ENCODE measurements at regions not wholly inside any gene's neighbourhood (a gene's known extent, or its start where the extent isn't known, plus 50 kb on each side); places are given as distances from the start of the nearest gene placed in this dataset.

DNA sequence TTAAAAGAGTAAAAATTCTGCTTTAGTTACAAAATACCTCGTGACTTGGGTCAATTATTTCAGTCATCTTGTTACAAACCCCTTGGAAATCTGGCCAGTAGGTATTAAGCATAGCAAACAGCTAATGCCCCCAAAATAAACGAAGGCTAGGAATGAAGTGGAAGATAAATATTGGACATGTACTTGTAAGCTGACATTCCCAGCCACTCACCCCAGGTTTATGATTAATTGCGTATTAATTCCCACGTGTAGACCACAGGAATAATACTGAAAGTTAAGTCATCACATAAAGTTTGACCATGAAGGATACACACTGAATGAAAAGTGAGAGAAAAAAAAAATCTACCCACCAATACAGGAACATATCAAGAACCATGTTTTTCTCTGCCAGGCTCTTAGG is 936.5 kb upstream of the ADGRB3 start:
- ATAC-seq = no peak
- Histone ChIP-seq H3K4me3 (no peak overlapping the region), H4K20me1 (ENCODE audit: control insufficient read depth, insufficient read depth) (no peaks in the 10 kb centered on the region), H3K9me3 (replicated peaks; ENCODE audit: control insufficient read depth, insufficient read depth, low read length) (no peaks in the 10 kb centered on the region), H2AFZ (ENCODE audit: control insufficient read depth, low read depth, low read length) (no peak overlapping the region), H3K36me3 (ENCODE audit: control insufficient read depth in 2 of 2, insufficient read depth in 2 of 2, low read length in 1 of 2) (no peaks in the 10 kb centered on the region), H3K4me2 (ENCODE audit: control insufficient read depth, insufficient read depth) (no peak overlapping the region), H3K9ac (ENCODE audit: control insufficient read depth, insufficient read depth, low read length) (no peak overlapping the region), H3K27me3 (replicated peaks in 1 of 2; ENCODE audit: control insufficient read depth in 2 of 2, insufficient read depth in 2 of 2, low read length in 1 of 2) (no peaks in the 10 kb centered on the region), H3K4me1 (ENCODE audit: control insufficient read depth, insufficient read depth, low read length) (no peaks in the 10 kb centered on the region), H3K27ac (ENCODE audit: control insufficient read depth, insufficient read depth) (no peak overlapping the region), H3K79me2 (ENCODE audit: control insufficient read depth, insufficient read depth, low read length) (no peaks in the 10 kb centered on the region)
- no peak for DNase-seq (ENCODE audit: low read depth, low spot score)
- ChIA-PET CTCF (no interaction called here), SMC1A (ENCODE audit: uncharacterized antibody, unreplicated experiment) (no interaction called here), RAD21 (ENCODE audit: unreplicated experiment) (no interaction called here), POLR2A (no interaction called here)
- no TSS peak for BruUV-seq (replicated peaks)
- no peak for TF ChIP-seq MYC (IDR thresholded peaks at IDR 0.05; ENCODE audit: insufficient read depth, insufficient read length, insufficient replicate concordance, low read length, severe bottlenecking)
- TF ChIP-seq HDAC2 (IDR thresholded peaks at IDR 0.05) = no peak
- TF ChIP-seq JUND (IDR thresholded peaks at IDR 0.05; ENCODE audit: low read depth, low read length) = no peak
- TF ChIP-seq BHLHE40 (IDR thresholded peaks at IDR 0.05; ENCODE audit: borderline replicate concordance in 1 of 2, low read depth in 2 of 2, low read length in 1 of 2) = no peak
- TF ChIP-seq ZZZ3 (IDR thresholded peaks at IDR 0.05; ENCODE audit: control insufficient read depth, insufficient read length, low read depth) = no peak
- TF ChIP-seq, protein P1, sequence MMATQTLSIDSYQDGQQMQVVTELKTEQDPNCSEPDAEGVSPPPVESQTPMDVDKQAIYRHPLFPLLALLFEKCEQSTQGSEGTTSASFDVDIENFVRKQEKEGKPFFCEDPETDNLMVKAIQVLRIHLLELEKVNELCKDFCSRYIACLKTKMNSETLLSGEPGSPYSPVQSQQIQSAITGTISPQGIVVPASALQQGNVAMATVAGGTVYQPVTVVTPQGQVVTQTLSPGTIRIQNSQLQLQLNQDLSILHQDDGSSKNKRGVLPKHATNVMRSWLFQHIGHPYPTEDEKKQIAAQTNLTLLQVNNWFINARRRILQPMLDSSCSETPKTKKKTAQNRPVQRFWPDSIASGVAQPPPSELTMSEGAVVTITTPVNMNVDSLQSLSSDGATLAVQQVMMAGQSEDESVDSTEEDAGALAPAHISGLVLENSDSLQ (IDR thresholded peaks at IDR 0.05) = no peak
- no peak for TF ChIP-seq ETV6 (conservative IDR thresholded peaks at IDR 0.05 in 1 of 2, IDR thresholded peaks at IDR 0.05 in 1 of 2; ENCODE audit: borderline replicate concordance in 1 of 2, low read depth in 1 of 2)
- intact Hi-C loops (cut with micrococcal nuclease; ENCODE audit: unreplicated experiment) = no loop called here
- WGBS (ENCODE audit: insufficient coverage, insufficient replicate concordance, low lambda C conversion rate, missing lambda C conversion rate) = 21% methylated on average over 4 of the region's 4 CpGs
- in situ Hi-C loops (cut with MboI) = no loop called here
- FAIRE-seq = no peak

DNA sequence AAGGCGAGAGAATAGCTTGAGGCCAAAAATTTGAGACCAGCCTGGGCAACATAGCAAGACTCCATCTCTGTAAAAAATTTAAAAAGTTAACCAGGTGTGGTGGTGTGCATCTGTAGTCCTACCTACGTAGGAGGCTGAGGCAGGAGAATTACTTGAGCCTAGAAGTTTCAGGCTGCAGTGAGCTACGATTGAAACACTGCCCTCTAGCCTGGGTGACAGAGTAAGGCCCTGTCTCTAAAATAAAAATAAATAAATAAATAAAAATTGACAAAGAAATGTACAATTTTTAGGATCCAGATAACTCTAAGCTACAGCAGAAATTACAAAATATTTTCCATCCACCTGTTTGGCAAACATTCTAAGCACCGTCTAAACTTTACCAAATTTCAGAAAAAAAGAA is 941.0 kb upstream of the ADGRB3 start:
- WGBS (ENCODE audit: insufficient coverage, insufficient replicate concordance, low lambda C conversion rate, missing lambda C conversion rate) = 35% methylated on average over 4 of the region's 4 CpGs
- no peak overlapping the region for H3K27ac ChIP-seq (ENCODE audit: control insufficient read depth, insufficient read depth)
- ChIA-PET RAD21 (ENCODE audit: unreplicated experiment) (no interaction called here), CTCF (interaction anchor here (1.0 kb wide), 1 partner anchor 8 kb away, joined by 3 read pairs; no protein-coding TSS in a partner anchor), POLR2A (no interaction called here), SMC1A (ENCODE audit: uncharacterized antibody, unreplicated experiment) (no interaction called here)
- no peak overlapping the region for H3K4me3 ChIP-seq
- no peak overlapping the region for H3K9ac ChIP-seq (ENCODE audit: control insufficient read depth, insufficient read depth, low read length)
- H4K20me1 ChIP-seq (ENCODE audit: control insufficient read depth, insufficient read depth) = no peaks in the 10 kb centered on the region
- in situ Hi-C loops (cut with MboI) = no loop called here
- no peaks in the 10 kb centered on the region for H3K36me3 ChIP-seq (ENCODE audit: control insufficient read depth in 2 of 2, insufficient read depth in 2 of 2, low read length in 1 of 2)
- intact Hi-C loops (cut with micrococcal nuclease; ENCODE audit: unreplicated experiment) = no loop called here
- H3K27me3 ChIP-seq (replicated peaks in 1 of 2; ENCODE audit: control insufficient read depth in 2 of 2, insufficient read depth in 2 of 2, low read length in 1 of 2) = no peaks in the 10 kb centered on the region
- H3K79me2 ChIP-seq (ENCODE audit: control insufficient read depth, insufficient read depth, low read length) = no peaks in the 10 kb centered on the region
- FAIRE-seq (no peak), ATAC-seq (no peak), DNase-seq (ENCODE audit: low read depth, low spot score) (no peak)
- H3K4me2 ChIP-seq (ENCODE audit: control insufficient read depth, insufficient read depth) = no peak overlapping the region
- TF ChIP-seq PAX5 (IDR thresholded peaks at IDR 0.05; ENCODE audit: borderline replicate concordance, low read depth, low read length) = no peak
- no peak for TF ChIP-seq SIX5 (IDR thresholded peaks at IDR 0.05; ENCODE audit: low read depth, low read length, severe bottlenecking)
- TF ChIP-seq E2F4 (IDR thresholded peaks at IDR 0.05; ENCODE audit: low read depth, low read length) = no peak
- TF ChIP-seq ZBTB11 (CRISPR knock-in tag; IDR thresholded peaks at IDR 0.05) = no peak
- no peaks in the 10 kb centered on the region for H3K9me3 ChIP-seq (replicated peaks; ENCODE audit: control insufficient read depth, insufficient read depth, low read length)
- no peaks in the 10 kb centered on the region for H3K4me1 ChIP-seq (ENCODE audit: control insufficient read depth, insufficient read depth, low read length)
- H2AFZ ChIP-seq (ENCODE audit: control insufficient read depth, low read depth, low read length) = no peak overlapping the region
- BruUV-seq (replicated peaks) = no TSS peak
